SK-N-MC (cell line): ENCODE measurements at regions not wholly inside any gene's neighbourhood (a gene's known extent, or its start where the extent isn't known, plus 50 kb on each side); places are given as distances from the start of the nearest gene placed in this dataset.
"Not testable (repeated sequence)": the region's sequence is repeated elsewhere in the genome, so short reads cannot be mapped to it uniquely, and the experiment has no call there.

ENCODE experiments used
- EZH2 ChIP-seq: fragments of 200-600 bp; sonication (generic); IDR thresholded peaks from one replicate; pipeline ENCODE4 v1.6.1; 2017; ENCODE audit warnings: antibody characterized with exemption
- POLR2AphosphoS5 ChIP-seq: IDR thresholded peaks from 2 replicates; pipeline ENCODE4 v1.6.1; 2012; ENCODE audit warnings: mild to moderate bottlenecking, low read depth, low read length, borderline replicate concordance

- TF ChIP-seq POLR2AphosphoS5, EZH2: not testable (repeated sequence)
These were observed 52.9 kb upstream of the TAC4 start for GRCh38 chr17:49900801-49901200.
